Lung microvascular endothelial cell (primary cell): ENCODE measurements at regions not wholly inside any gene's neighbourhood (a gene's known extent, or its start where the extent isn't known, plus 50 kb on each side); places are given as distances from the start of the nearest gene placed in this dataset.

Experiments
- DNase-seq, 2 donors: peaks; one replicate each; pipeline versions ENCODE4 v3.0.0 to v3.0.0-alpha.2; 2010; ENCODE audit warnings: low read depth in 2 of 2

DNA sequence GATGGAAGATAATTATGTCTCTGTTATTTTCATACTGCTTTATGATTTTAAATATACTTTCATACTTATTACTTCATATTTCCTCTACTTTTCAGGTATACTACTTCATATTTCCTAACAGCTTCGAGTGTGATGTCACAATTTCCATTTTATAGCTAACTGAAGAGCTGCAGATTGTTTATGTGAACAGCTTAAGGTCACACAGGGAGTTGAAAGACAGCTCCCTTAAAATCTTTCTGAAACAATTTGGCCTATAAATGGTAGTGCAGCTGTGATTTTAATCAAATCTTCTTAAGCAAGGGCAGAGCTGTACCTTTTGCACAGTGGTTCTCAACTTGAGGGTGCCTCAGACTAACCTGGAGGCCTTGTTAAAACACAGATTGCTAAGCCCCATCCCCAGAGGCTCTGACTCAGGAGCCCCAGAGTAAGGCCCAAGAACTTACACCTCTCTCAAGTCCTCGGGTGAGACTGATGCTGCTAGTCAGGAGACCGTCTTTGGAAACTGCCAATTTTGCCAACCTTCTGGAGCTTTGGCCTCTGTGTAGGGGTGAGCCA, 347.0 kb upstream of the HSF2 start:
- DNase-seq = no peak

GRCh38 chr6:122059918-122060317, 339.5 kb upstream of the HSF2 start:
- DNase-seq = no peak

- DNase-seq = no peak
Measured at GRCh38 chr6:122061855-122062254, 337.6 kb upstream of the HSF2 start.

DNA sequence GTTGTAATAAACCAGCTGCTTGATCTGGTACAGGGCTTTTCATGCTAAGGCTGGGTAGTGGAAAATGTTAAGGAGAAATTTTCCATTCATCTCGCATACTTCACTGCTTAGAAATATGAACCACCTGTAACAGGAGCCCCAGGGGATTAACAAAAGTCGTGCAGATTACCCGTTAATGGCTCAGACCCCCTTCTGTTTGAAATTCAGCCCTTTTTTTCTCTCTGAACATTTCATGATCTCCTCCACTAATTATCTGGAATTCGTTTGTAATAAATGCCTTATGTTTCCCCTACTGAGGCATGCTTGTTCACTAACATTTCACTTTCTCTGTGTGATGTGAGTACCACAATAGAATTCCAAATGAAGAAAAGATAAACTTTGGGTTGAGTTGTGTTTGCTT, 336.4 kb upstream of the HSF2 start:
- DNase-seq = no peak

DNA sequence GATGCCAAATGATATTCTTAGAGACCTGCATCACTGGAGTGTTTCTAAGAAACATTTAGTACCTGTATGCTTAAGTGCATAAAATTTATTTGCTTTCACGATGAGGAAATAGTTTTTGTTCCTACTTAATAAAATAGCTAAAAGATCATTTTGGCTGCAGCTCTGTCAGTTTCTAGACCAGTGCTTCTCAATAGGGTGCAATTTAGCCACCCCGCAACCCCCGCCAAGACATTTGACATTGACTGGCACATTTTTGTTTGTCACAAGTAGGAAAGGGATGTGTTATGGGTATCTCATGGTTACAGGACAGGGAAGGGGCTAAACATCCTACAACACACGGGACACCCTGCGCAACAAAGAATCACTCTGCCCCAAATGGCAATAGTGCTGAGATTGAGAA, 335.7 kb upstream of the HSF2 start:
- no peak for DNase-seq

DNA sequence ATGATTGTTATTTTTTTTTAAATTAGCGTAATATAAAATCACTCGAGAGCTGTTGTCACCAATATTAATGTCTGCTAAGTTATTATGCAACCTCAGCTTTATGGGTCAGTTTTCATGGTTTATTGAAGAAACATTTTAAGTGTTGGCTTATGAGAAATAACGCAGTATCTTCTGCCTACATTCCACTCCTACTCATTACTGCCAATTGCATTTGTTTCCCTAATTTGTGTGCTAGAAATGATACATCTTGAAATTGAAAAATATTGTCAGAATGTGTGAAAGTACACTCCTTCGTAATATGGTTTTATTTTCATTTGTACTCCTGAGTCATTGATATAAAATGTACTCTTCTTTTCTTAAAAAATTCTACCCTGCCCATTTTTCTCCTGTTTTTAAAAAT, 333.3 kb upstream of the HSF2 start:
- no peak for DNase-seq

DNA sequence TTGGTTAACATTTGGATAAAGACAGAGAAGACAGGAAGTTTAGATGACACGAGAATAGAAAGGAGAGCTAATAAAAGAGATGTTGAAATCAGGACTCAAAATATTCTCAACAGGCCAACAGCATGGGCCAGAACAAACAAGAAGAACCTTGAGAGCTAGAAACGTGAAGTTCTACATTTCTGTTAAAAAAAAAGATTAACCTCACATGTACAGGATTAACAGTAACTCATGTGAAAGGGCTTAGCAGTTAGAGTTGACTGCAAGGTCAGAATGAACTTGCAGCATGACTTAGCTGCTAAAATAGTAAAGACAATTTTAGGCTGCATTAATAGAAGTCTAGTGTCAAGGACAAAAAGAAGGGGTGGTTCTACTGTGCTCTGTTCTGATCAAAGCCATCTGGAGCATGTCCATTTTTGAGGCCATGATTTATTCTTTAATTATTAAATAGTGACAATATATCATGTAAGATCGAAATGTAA, 331.1 kb upstream of the HSF2 start:
- no peak for DNase-seq

GRCh38 chr6:122069932-122070331, 329.5 kb upstream of the HSF2 start:
- DNase-seq = no peak

DNA sequence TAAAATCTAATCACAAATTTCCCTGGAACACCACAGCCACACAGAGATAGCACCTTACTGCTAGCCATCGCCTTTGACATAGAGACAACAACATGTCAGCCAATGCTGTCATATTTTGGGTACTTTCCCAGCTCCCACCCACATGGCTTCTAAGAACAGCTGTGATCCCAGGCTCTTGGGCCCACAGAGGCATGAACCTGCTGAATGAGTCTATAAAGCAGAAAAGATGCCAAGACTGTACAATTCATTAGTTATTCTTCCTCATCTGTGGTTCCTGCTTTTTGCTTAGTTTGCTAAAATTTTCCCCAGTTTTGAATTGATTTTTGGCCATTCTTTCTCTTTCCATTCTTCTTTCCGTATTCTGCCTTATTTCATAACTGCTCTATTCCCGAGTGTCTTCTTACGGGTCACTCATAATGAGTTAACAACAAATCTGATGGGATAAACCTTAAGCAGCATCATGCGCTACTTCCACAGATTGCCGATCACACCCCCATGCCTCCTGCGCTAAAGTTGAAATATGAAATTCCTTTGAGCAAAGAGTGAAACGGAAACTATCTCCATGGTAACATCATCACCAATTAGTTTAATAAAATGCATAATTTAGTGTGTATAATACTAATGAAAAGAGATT, 327.3 kb upstream of the HSF2 start:
- no peak for DNase-seq

- no peak for DNase-seq
Measured at GRCh38 chr6:122075084-122075838, 324.2 kb upstream of the HSF2 start.

DNA sequence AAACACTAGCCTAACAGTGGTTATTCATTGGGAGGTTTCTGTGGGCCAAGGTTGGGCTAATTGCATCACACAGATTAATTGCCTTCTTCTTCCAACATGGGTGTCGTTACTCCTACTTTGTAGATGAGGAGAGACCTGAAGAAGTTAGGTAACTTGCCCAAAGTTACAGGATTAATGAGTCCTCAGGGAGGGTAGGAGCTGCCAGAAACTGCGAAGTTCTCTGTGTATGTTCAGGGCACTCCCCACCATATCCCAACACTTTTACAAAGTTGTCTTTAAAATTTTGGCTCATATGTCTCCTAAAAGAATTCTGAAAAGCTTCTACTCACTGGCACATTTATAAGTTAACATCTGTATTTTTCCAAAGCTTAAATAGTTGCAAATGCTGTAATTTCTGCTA, 323.5 kb upstream of the HSF2 start:
- no peak for DNase-seq

- no peak for DNase-seq
Measured at GRCh38 chr6:122077603-122078002, 321.8 kb upstream of the HSF2 start.

DNA sequence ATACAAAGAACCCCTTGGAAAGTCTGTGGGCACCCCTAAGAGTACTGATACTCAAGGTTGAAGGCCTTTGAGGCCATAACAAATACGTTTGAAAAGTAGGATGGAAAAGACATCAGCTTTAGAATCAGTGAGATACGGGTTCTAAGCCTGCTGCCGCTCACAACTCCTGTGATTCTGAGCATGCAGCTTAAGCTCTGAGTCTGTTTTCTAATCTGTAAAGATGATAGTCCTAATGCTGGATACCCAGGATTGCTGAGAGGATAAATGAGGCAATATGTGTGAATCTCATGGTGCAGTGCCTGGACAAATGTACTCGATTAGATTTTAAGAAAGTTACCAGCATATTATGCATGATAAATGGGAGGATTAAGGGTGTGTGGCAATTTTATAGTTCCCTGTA, 321.0 kb upstream of the HSF2 start:
- no peak for DNase-seq

DNA sequence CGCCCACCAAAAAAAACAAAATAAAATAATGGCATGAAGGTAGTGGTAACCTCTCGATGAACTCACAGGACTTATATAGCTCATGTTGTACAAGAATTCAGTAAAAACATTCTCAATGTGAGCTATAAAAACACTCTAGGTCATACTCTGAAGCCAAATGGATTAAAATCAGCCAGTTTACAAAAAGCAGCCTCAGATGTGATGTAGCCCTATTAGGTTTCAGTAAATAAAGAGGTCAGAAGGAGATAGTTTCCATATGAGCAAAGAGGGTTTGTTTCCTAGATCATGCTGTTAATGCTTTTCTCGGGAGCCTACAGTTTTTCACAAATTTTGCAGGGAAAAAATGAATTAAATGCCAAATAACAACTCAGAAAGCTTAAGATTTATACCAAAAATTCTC, 319.5 kb upstream of the HSF2 start:
- DNase-seq = no peak

GRCh38 chr6:122081921-122082320, 317.5 kb upstream of the HSF2 start:
- DNase-seq = no peak

DNA sequence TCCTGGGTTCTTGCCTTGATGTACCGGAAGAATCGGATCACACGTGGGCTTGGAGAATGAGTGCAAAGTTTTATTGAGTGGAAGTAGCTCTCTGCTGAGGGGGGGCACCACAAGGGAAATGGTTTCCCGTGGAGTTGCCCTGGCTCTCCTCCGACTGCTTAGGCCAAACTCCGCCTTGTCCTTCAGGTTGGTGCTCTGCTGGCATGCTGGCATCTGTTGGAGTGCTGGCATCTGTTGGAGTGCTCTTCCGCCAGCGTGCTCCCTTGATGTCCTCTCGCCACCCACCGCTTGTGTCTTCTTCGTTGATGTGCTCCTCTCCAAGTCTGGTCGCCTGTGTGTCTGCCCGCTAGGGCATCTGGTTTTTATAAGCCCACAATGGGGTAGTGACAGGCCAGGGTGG, 317.1 kb upstream of the HSF2 start:
- DNase-seq = no peak

DNA sequence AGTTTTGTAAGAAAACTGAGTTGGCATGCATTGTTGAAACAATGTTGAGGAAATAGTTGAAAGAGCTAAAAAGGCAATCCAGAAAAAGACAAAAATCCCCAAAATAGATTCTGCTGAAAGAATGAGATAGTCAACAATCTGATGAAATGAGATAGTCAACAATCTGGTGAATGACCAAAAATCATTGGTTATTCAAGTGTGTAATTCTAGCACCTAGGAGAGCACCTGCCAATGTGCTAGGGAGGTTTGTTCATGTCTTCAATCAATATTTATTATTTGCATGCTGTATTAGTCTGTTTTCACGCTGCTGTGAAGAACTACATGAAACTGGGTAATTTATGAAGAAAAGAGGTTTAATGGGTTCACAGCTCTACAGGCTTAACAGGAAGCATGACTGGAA, 307.1 kb upstream of the HSF2 start:
- no peak for DNase-seq

GRCh38 chr6:122098201-122098678, 301.2 kb upstream of the HSF2 start:
- DNase-seq = no peak

- no peak for DNase-seq
Measured at GRCh38 chr6:122102026-122102425, 297.4 kb upstream of the HSF2 start.

DNA sequence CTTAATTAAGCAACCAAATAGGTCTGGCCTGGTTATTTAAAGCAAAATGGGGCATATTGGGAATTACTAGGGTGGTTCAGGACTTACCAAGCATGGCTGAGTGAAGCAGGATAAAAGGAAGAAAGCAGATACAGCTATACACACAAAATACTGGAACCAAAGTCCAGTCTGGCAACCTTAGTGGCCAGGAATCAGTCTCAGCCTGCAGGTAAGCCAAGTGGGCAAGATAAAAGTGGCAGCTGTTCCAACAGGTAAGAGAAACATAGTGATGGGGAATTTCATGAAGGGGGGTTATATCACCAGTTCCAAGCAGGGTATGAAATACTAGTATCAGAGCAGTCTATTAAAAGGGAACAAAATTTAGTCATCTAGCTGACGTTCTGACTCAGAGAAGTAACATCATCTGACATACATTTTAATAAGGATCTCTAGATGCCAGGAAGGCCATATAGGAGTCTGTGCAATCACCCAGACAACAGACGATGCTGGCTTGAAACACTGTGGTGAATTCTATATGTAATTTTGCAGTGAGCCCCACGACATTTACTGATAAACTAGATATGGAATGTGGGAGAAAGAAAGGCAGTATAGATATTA, 292.1 kb upstream of the HSF2 start:
- no peak for DNase-seq

- DNase-seq = no peak
Measured at GRCh38 chr6:122109075-122109474, 290.4 kb upstream of the HSF2 start.

DNA sequence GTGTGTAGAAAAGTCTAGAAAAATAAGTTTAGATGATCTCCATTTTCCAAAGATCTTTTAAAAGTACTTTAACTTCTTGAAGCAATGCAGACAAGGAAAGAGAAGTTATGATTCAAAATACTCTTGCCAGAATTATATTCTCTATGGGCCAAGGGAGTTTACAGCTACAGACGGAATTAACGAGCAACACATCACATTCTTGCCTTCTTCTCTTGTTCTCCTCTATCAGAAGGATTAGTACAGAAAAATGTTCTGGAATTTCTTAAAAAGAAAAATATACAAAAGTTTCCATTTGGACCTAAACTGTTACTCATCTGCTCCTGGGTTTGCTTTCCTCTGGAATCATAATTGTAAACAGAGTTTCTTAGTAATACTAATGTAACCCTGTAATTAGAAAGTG, 284.7 kb upstream of the HSF2 start:
- no peak for DNase-seq
